Esophagus squamous epithelium (tissue), 5 donors: ENCODE measurements at regions not wholly inside any gene's neighbourhood (a gene's known extent, or its start where the extent isn't known, plus 50 kb on each side); places are given as distances from the start of the nearest gene placed in this dataset.

ENCODE experiments used
- DNase-seq: peaks from one replicate; lab custom pipeline; 2025; lab: John Stamatoyannopoulos, UW
- H3K27ac ChIP-seq, 4 donors: fragments of 200-600 bp; sonication (generic); one replicate each; pipeline ENCODE4 v1.5.1; 2016 to 2019; ENCODE audit warnings: mild to moderate bottlenecking in 1 of 4
- H3K27me3 ChIP-seq, 4 donors: fragments of 200-600 bp; sonication (generic); 1 replicate in 3 of 4; 2 replicates in 1 of 4; pipeline versions ENCODE4 v1.5.1 to v1.6.0; 2017 to 2021; ENCODE audit warnings: antibody characterized with exemption in 1 of 4
- H3K36me3 ChIP-seq, 3 donors: fragments of 200-600 bp; sonication (generic); one replicate each; pipeline ENCODE4 v1.5.1; 2016 to 2019
- H3K4me1 ChIP-seq, 3 donors: fragments of 200-600 bp; sonication (generic); one replicate each; pipeline ENCODE4 v1.5.1; 2017 to 2019
- H3K4me3 ChIP-seq, 4 donors: fragments of 200-600 bp; sonication (generic); 1 replicate in 3 of 4; 2 replicates in 1 of 4; pipeline ENCODE4 v1.5.1; 2016 to 2019; ENCODE audit warnings: mild to moderate bottlenecking in 2 of 4, moderate library complexity in 1 of 4
- H3K9me3 ChIP-seq, 3 donors: fragments of 200-600 bp; sonication (generic); one replicate each; pipeline ENCODE4 v1.5.1; 2016 to 2019
- CTCF ChIP-seq, 6 experiments: fragments of 450-650 bp in 4 of 6; fragments of 200-600 bp in 2 of 6; sonication (generic) in 2 of 6; IDR thresholded peaks; one replicate each; pipeline ENCODE4 v1.5.1; 2016 to 2019; ENCODE audit warnings: antibody characterized with exemption in 6 of 6, mild to moderate bottlenecking in 4 of 6, moderate library complexity in 4 of 6
- POLR2A ChIP-seq, 4 donors: fragments of 450-650 bp; IDR thresholded peaks; one replicate each; pipeline ENCODE4 v1.6.1; 2017; ENCODE audit warnings: antibody characterized with exemption in 4 of 4, mild to moderate bottlenecking in 4 of 4, moderate library complexity in 3 of 4
- WGBS, 2 donors: methylation state at CpG; one replicate each; pipeline ENCODE4 v1.1.5; 2018; 5-methylcytosine and 5-hydroxymethylcytosine counted together
- intact Hi-C: fragments of 100-400 bp; cut with DNase I; formaldehyde crosslinking; loops from one replicate; pipeline ENCODE4 v1.15.0; 2022
- donor health status: DM: yes; HTN: yes; CAD: no.

- DNase-seq: no peak
- peaks cover 0 to 9% (median 5%) of the 10 kb centered on the region in 3 donors for H3K4me1 ChIP-seq
- intact Hi-C loops: no loop called here
Measured at GRCh38 chr14:53460544-53460943, 307.4 kb upstream of the DDHD1 start.

GRCh38 chr14:53458368-53458814, 305.3 kb upstream of the DDHD1 start:
- Histone ChIP-seq H3K36me3 (no peaks in the 10 kb centered on the region), H3K4me1 (peaks cover 0 to 9% (median 5%) of the 10 kb centered on the region in 3 donors), H3K4me3 (no peak overlapping the region), H3K9me3 (no peaks in the 10 kb centered on the region), H3K27me3 (no peaks in the 10 kb centered on the region), H3K27ac (no peak overlapping the region)
- DNase-seq: no peak
- intact Hi-C loops: no loop called here
- no peak for TF ChIP-seq CTCF (IDR thresholded peaks at IDR 0.05)
- no peak for TF ChIP-seq POLR2A (IDR thresholded peaks at IDR 0.05)
- 14 to 16% methylated on average over 2 of the region's 2 CpGs for WGBS, 2 donors

More at GRCh38 chr14:53460544-53460943, 307.4 kb upstream of the DDHD1 start:
- no peak overlapping the region for H3K4me3 ChIP-seq
- no peaks in the 10 kb centered on the region for H3K9me3 ChIP-seq
- no peak overlapping the region for H3K27ac ChIP-seq
- no peaks in the 10 kb centered on the region for H3K36me3 ChIP-seq
- WGBS, 2 donors: 79 to 96% methylated on average over 1 of the region's 1 CpG
- TF ChIP-seq CTCF (IDR thresholded peaks at IDR 0.05) (no peak), POLR2A (IDR thresholded peaks at IDR 0.05) (no peak)
- no peaks in the 10 kb centered on the region for H3K27me3 ChIP-seq

- Histone ChIP-seq H3K36me3 (no peaks in the 10 kb centered on the region), H3K9me3 (no peaks in the 10 kb centered on the region), H3K4me3 (no peak overlapping the region), H3K27ac (no peak overlapping the region), H3K4me1 (peaks cover 0 to 9% (median 5%) of the 10 kb centered on the region in 3 donors), H3K27me3 (no peaks in the 10 kb centered on the region)
- intact Hi-C loops: no loop called here
- no peak for DNase-seq
- TF ChIP-seq POLR2A (IDR thresholded peaks at IDR 0.05) (no peak), CTCF (IDR thresholded peaks at IDR 0.05) (no peak)
- 78 to 93% methylated on average over 1 of the region's 1 CpG for WGBS, 2 donors
Measured at GRCh38 chr14:53456931-53457330, 303.8 kb upstream of the DDHD1 start.

GRCh38 chr14:53452005-53452673, 299.0 kb upstream of the DDHD1 start:
- H3K36me3 ChIP-seq: no peaks in the 10 kb centered on the region
- no peak for TF ChIP-seq CTCF (IDR thresholded peaks at IDR 0.05)
- TF ChIP-seq POLR2A (IDR thresholded peaks at IDR 0.05): no peak
- no peak overlapping the region for H3K27ac ChIP-seq
- no peaks in the 10 kb centered on the region for H3K4me1 ChIP-seq
- intact Hi-C loops: no loop called here
- WGBS, 2 donors: 93 to 96% methylated on average over 2 to 3 of the region's 4 CpGs
- DNase-seq: no peak
- no peaks in the 10 kb centered on the region for H3K27me3 ChIP-seq
- no peak overlapping the region for H3K4me3 ChIP-seq
- H3K9me3 ChIP-seq: no peaks in the 10 kb centered on the region

- no peak overlapping the region for H3K4me3 ChIP-seq
- no peak for TF ChIP-seq POLR2A (IDR thresholded peaks at IDR 0.05)
- no peaks in the 10 kb centered on the region for H3K36me3 ChIP-seq
- 53 to 56% methylated on average over 3 of the region's 3 CpGs for WGBS, 2 donors
- H3K27ac ChIP-seq: no peak overlapping the region
- no peak for DNase-seq
- H3K9me3 ChIP-seq: no peaks in the 10 kb centered on the region
- intact Hi-C loops: no loop called here
- H3K4me1 ChIP-seq: no peaks in the 10 kb centered on the region
- no peaks in the 10 kb centered on the region for H3K27me3 ChIP-seq
Measured at GRCh38 chr14:53450871-53451270, 297.7 kb upstream of the DDHD1 start.
